Loucy (cell line): ENCODE measurements at regions not wholly inside any gene's neighbourhood (a gene's known extent, or its start where the extent isn't known, plus 50 kb on each side); places are given as distances from the start of the nearest gene placed in this dataset.

Source experiments
- H2AFZ ChIP-seq: fragments of 200-600 bp; sonication (generic); 2 replicates; pipeline ENCODE4 v1.6.0; 2016; ENCODE audit warnings: antibody characterized with exemption, mild to moderate bottlenecking, low read length, moderate library complexity
- H3F3A ChIP-seq: fragments of 200-600 bp; 2 replicates; pipeline ENCODE4 v1.6.0; 2016; ENCODE audit warnings: antibody characterized with exemption, low read depth, mild to moderate bottlenecking
- H3K27me3 ChIP-seq: fragments of 200-600 bp; sonication (generic); 2 replicates; pipeline ENCODE4 v1.6.1; 2014; ENCODE audit warnings: low read length, mild to moderate bottlenecking; ENCODE audit not compliant: insufficient read depth, poor library complexity, severe bottlenecking
- H3K36me3 ChIP-seq: fragments of 200-600 bp; sonication (generic); 2 replicates; pipeline ENCODE4 v1.6.1; 2016; ENCODE audit warnings: low read length; ENCODE audit not compliant: insufficient read depth
- H3K4me1 ChIP-seq: fragments of 200-600 bp; sonication (generic); 2 replicates; pipeline ENCODE4 v1.5.1; 2014; ENCODE audit warnings: low read length, mild to moderate bottlenecking; ENCODE audit not compliant: insufficient read depth, poor library complexity, severe bottlenecking
- H3K4me2 ChIP-seq: fragments of 200-600 bp; sonication (generic); 2 replicates; pipeline ENCODE4 v1.6.0; 2014; ENCODE audit warnings: antibody characterized with exemption, low read length, low read depth, mild to moderate bottlenecking; ENCODE audit not compliant: poor library complexity, severe bottlenecking
- H3K4me3 ChIP-seq: fragments of 200-600 bp; sonication (generic); 2 replicates; pipeline ENCODE4 v1.5.1; 2014; ENCODE audit warnings: low read length, mild to moderate bottlenecking, mixed read lengths; ENCODE audit not compliant: poor library complexity, severe bottlenecking
- H3K79me2 ChIP-seq: fragments of 200-600 bp; sonication (generic); 2 replicates; pipeline ENCODE4 v1.6.1; 2014; ENCODE audit warnings: low read length; ENCODE audit not compliant: insufficient read depth
- H3K9ac ChIP-seq: fragments of 200-600 bp; sonication (generic); 2 replicates; pipeline ENCODE4 v1.6.0; 2014; ENCODE audit warnings: mild to moderate bottlenecking, low read depth, low read length, moderate library complexity; ENCODE audit not compliant: poor library complexity, severe bottlenecking
- H3K9me2 ChIP-seq: fragments of 200-600 bp; sonication (generic); replicated peaks from 2 replicates; pipeline ENCODE4 v1.6.1; 2016; ENCODE audit warnings: low read depth, low read length, mixed read lengths
- H3K9me3 ChIP-seq: fragments of 200-600 bp; sonication (generic); 2 replicates; pipeline ENCODE4 v1.6.1; 2014; ENCODE audit warnings: mild to moderate bottlenecking, antibody characterized with exemption, low read length, low read depth; ENCODE audit not compliant: insufficient read depth
- H4K20me1 ChIP-seq: fragments of 200-600 bp; sonication (generic); 2 replicates; pipeline ENCODE4 v1.6.0; 2014; ENCODE audit warnings: antibody characterized with exemption, low read length, mild to moderate bottlenecking; ENCODE audit not compliant: insufficient read depth, poor library complexity, severe bottlenecking
- EZH2phosphoT487 ChIP-seq: fragments of 200-600 bp; IDR thresholded peaks from 2 replicates; pipeline ENCODE4 v1.6.1; 2018; ENCODE audit warnings: antibody characterized with exemption, mild to moderate bottlenecking, moderate library complexity, borderline replicate concordance
- TF ChIP-seq, protein P1 (sequence below): fragments of 200-600 bp; sonication (generic); conservative IDR thresholded peaks from 2 replicates; pipeline ENCODE4 v1.5.1; 2014; ENCODE audit warnings: mild to moderate bottlenecking, antibody characterized with exemption, low read length

GRCh38 chrX:98480606-98481005 lies 1596.9 kb downstream of the RPA4 start:
- Histone ChIP-seq H3K4me2 (no peak overlapping the region), H2AFZ (no peak overlapping the region), H3K27me3 (no peaks in the 10 kb centered on the region), H3K4me1 (no peaks in the 10 kb centered on the region), H3K4me3 (no peak overlapping the region), H3K36me3 (no peaks in the 10 kb centered on the region), H3K9ac (no peak overlapping the region), H3K9me3 (no peaks in the 10 kb centered on the region), H4K20me1 (no peaks in the 10 kb centered on the region), H3K9me2 (no peaks in the 10 kb centered on the region), H3F3A (no peaks in the 10 kb centered on the region), H3K79me2 (no peaks in the 10 kb centered on the region)
- TF ChIP-seq EZH2phosphoT487: no peak

GRCh38 chrX:98481636-98482035 lies 1597.9 kb downstream of the RPA4 start:
- Histone ChIP-seq H3K27me3 (no peaks in the 10 kb centered on the region), H2AFZ (no peak overlapping the region)
- TF ChIP-seq, protein P1, sequence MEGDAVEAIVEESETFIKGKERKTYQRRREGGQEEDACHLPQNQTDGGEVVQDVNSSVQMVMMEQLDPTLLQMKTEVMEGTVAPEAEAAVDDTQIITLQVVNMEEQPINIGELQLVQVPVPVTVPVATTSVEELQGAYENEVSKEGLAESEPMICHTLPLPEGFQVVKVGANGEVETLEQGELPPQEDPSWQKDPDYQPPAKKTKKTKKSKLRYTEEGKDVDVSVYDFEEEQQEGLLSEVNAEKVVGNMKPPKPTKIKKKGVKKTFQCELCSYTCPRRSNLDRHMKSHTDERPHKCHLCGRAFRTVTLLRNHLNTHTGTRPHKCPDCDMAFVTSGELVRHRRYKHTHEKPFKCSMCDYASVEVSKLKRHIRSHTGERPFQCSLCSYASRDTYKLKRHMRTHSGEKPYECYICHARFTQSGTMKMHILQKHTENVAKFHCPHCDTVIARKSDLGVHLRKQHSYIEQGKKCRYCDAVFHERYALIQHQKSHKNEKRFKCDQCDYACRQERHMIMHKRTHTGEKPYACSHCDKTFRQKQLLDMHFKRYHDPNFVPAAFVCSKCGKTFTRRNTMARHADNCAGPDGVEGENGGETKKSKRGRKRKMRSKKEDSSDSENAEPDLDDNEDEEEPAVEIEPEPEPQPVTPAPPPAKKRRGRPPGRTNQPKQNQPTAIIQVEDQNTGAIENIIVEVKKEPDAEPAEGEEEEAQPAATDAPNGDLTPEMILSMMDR: no peak
- no peak for TF ChIP-seq EZH2phosphoT487

GRCh38 chrX:98490670-98491069 lies 1607.0 kb downstream of the RPA4 start:
- Histone ChIP-seq H3K9me3 (no peaks in the 10 kb centered on the region), H3K79me2 (no peaks in the 10 kb centered on the region), H3K27me3 (no peaks in the 10 kb centered on the region), H3F3A (no peaks in the 10 kb centered on the region), H3K36me3 (no peaks in the 10 kb centered on the region), H2AFZ (no peak overlapping the region), H3K4me3 (no peak overlapping the region), H3K4me1 (no peaks in the 10 kb centered on the region), H3K9me2 (no peaks in the 10 kb centered on the region), H3K4me2 (no peak overlapping the region), H3K9ac (no peak overlapping the region), H4K20me1 (no peaks in the 10 kb centered on the region)
- no peak for TF ChIP-seq EZH2phosphoT487
- TF ChIP-seq, protein P1: no peak

More at GRCh38 chrX:98481636-98482035, 1597.9 kb downstream of the RPA4 start:
- H3K79me2 ChIP-seq: no peaks in the 10 kb centered on the region
- H3K4me3 ChIP-seq: no peak overlapping the region
- no peaks in the 10 kb centered on the region for H3K4me1 ChIP-seq
- H3K4me2 ChIP-seq: no peak overlapping the region
- no peaks in the 10 kb centered on the region for H3K9me3 ChIP-seq
- H3K9ac ChIP-seq: no peak overlapping the region
- no peaks in the 10 kb centered on the region for H3F3A ChIP-seq
- H3K36me3 ChIP-seq: no peaks in the 10 kb centered on the region
- H4K20me1 ChIP-seq: no peaks in the 10 kb centered on the region
- H3K9me2 ChIP-seq: no peaks in the 10 kb centered on the region

DNA sequence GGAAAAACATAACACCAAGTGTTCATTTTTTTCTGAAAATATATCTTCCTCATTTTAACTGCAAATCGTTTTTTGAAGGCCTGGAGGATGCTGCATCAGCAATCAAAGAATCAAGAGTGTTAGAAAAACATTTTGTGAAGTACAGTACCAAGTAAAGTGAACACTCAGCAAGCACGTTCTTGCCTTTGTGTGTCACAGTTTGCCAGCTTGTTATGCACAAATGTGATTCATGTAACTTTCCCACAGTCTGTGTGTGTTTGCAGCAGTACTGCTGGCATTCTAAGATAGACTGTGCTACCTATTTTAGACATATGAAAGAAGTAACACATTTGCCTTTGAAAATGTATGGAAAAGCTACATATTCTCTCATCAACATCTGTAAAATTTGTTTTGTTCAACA lies 1617.7 kb downstream of the RPA4 start:
- H3K9ac ChIP-seq: no peak overlapping the region
- no peaks in the 10 kb centered on the region for H3K79me2 ChIP-seq
- H3K27me3 ChIP-seq: no peaks in the 10 kb centered on the region
- TF ChIP-seq, protein P1: no peak
- no peak for TF ChIP-seq EZH2phosphoT487
- H3K4me3 ChIP-seq: no peak overlapping the region
- no peak overlapping the region for H3K4me2 ChIP-seq
- no peaks in the 10 kb centered on the region for H3F3A ChIP-seq
- H4K20me1 ChIP-seq: no peaks in the 10 kb centered on the region
- H3K4me1 ChIP-seq: no peaks in the 10 kb centered on the region
- H3K9me3 ChIP-seq: no peaks in the 10 kb centered on the region
- no peaks in the 10 kb centered on the region for H3K36me3 ChIP-seq
- H2AFZ ChIP-seq: no peak overlapping the region
- H3K9me2 ChIP-seq: no peaks in the 10 kb centered on the region
